ENCODE measurements at regions not wholly inside any gene's neighbourhood (a gene's known extent, or its start where the extent isn't known, plus 50 kb on each side); places are given as distances from the start of the nearest gene placed in this dataset.

- TF ChIP-seq SIN3A (IDR thresholded peaks at IDR 0.05; ENCODE audit: borderline replicate concordance, insufficient read depth, low read length), result no peak
- TF ChIP-seq TAF1 (IDR thresholded peaks at IDR 0.05; ENCODE audit: borderline replicate concordance, insufficient read depth, low read length), result no peak
- TF ChIP-seq FOXP2 (optimal IDR thresholded peaks at IDR 0.05; ENCODE audit: borderline replicate concordance, extremely low read depth, extremely low read length, insufficient read depth), result no peak
- no peak for TF ChIP-seq REST (IDR thresholded peaks at IDR 0.05; ENCODE audit: insufficient read depth in 1 of 2, low read depth in 2 of 2, low read length in 2 of 2)
Observed at GRCh38 chr2:239663364-239663924, 262.6 kb upstream of the HDAC4 start.

- TF ChIP-seq POLR2AphosphoS5 (IDR thresholded peaks at IDR 0.05; ENCODE audit: low read depth, low read length), result no peak
- no peak for TF ChIP-seq REST (IDR thresholded peaks at IDR 0.05; ENCODE audit: insufficient read depth in 1 of 2, low read depth in 2 of 2, low read length in 2 of 2)
- TF ChIP-seq SIN3A (IDR thresholded peaks at IDR 0.05; ENCODE audit: borderline replicate concordance, insufficient read depth, low read length), result no peak
- no peak for TF ChIP-seq FOXP2 (optimal IDR thresholded peaks at IDR 0.05; ENCODE audit: borderline replicate concordance, extremely low read depth, extremely low read length, insufficient read depth)
- TF ChIP-seq TAF1 (IDR thresholded peaks at IDR 0.05; ENCODE audit: borderline replicate concordance, insufficient read depth, low read length), result no peak
Observed at GRCh38 chr2:239662413-239663120, 261.7 kb upstream of the HDAC4 start.

- no peak for TF ChIP-seq TAF1 (IDR thresholded peaks at IDR 0.05; ENCODE audit: borderline replicate concordance, insufficient read depth, low read length)
Observed at GRCh38 chr2:239661334-239662312, 260.8 kb upstream of the HDAC4 start.

- TF ChIP-seq REST (IDR thresholded peaks at IDR 0.05; ENCODE audit: insufficient read depth in 1 of 2, low read depth in 2 of 2, low read length in 2 of 2) (no peak), POLR2AphosphoS5 (IDR thresholded peaks at IDR 0.05; ENCODE audit: low read depth, low read length) (no peak), FOXP2 (optimal IDR thresholded peaks at IDR 0.05; ENCODE audit: borderline replicate concordance, extremely low read depth, extremely low read length, insufficient read depth) (no peak), TAF1 (IDR thresholded peaks at IDR 0.05; ENCODE audit: borderline replicate concordance, insufficient read depth, low read length) (no peak), SIN3A (IDR thresholded peaks at IDR 0.05; ENCODE audit: borderline replicate concordance, insufficient read depth, low read length) (no peak)
Observed at GRCh38 chr2:239660390-239661230, 259.8 kb upstream of the HDAC4 start.

- TF ChIP-seq FOXP2 (optimal IDR thresholded peaks at IDR 0.05; ENCODE audit: borderline replicate concordance, extremely low read depth, extremely low read length, insufficient read depth), result no peak
- no peak for TF ChIP-seq REST (IDR thresholded peaks at IDR 0.05; ENCODE audit: insufficient read depth in 1 of 2, low read depth in 2 of 2, low read length in 2 of 2)
- no peak for TF ChIP-seq SIN3A (IDR thresholded peaks at IDR 0.05; ENCODE audit: borderline replicate concordance, insufficient read depth, low read length)
- TF ChIP-seq TAF1 (IDR thresholded peaks at IDR 0.05; ENCODE audit: borderline replicate concordance, insufficient read depth, low read length), result no peak
- TF ChIP-seq POLR2AphosphoS5 (IDR thresholded peaks at IDR 0.05; ENCODE audit: low read depth, low read length), result no peak
Observed at GRCh38 chr2:239657992-239658391, 257.2 kb upstream of the HDAC4 start.
